ENCODE measurements at regions not wholly inside any gene's neighbourhood (a gene's known extent, or its start where the extent isn't known, plus 50 kb on each side); places are given as distances from the start of the nearest gene placed in this dataset.

- ChIA-PET CTCF (no interaction called here), POLR2A (no interaction called here)
- H3K4me3 Mint-ChIP-seq = no peak overlapping the region
- DNase-seq = no peak
- no peak overlapping the region for H3K27ac Mint-ChIP-seq
- no peak for TF ChIP-seq CTCF (IDR thresholded peaks at IDR 0.05)
- no peak for ATAC-seq
- intact Hi-C loops (cut with micrococcal nuclease) = no loop called here
- H3K4me1 Mint-ChIP-seq (ENCODE audit: low read depth) = no peaks in the 10 kb centered on the region
- peaks cover 4% of the 10 kb centered on the region for H3K9me3 Mint-ChIP-seq
- H3K36me3 Mint-ChIP-seq (ENCODE audit: low read depth) = no peaks in the 10 kb centered on the region
- H3K27me3 Mint-ChIP-seq = no peaks in the 10 kb centered on the region
Measured at GRCh38 chr5:118565335-118565971, 422.9 kb downstream of the DTWD2 start.

- Mint-ChIP-seq H3K36me3 (ENCODE audit: low read depth) (no peaks in the 10 kb centered on the region), H3K9me3 (no peaks in the 10 kb centered on the region), H3K4me1 (ENCODE audit: low read depth) (no peaks in the 10 kb centered on the region), H3K27me3 (no peaks in the 10 kb centered on the region), H3K27ac (no peak overlapping the region), H3K4me3 (no peak overlapping the region)
- CTCF ChIA-PET = no interaction called here
- DNase-seq (no peak), ATAC-seq (no peak)
- no peak for TF ChIP-seq CTCF (IDR thresholded peaks at IDR 0.05)
- intact Hi-C loops (cut with micrococcal nuclease) = no loop called here
- POLR2A ChIA-PET = no interaction called here
Measured at GRCh38 chr5:118561971-118562370, 426.4 kb downstream of the DTWD2 start.

GRCh38 chr5:118561235-118561634 is 427.1 kb downstream of the DTWD2 start:
- ChIA-PET CTCF (no interaction called here), POLR2A (interaction anchor here (0.8 kb wide), 1 partner anchor 14 kb away, joined by 3 read pairs; no protein-coding TSS in a partner anchor)
- Mint-ChIP-seq H3K27ac (no peak overlapping the region), H3K9me3 (no peaks in the 10 kb centered on the region), H3K36me3 (ENCODE audit: low read depth) (no peaks in the 10 kb centered on the region), H3K27me3 (no peaks in the 10 kb centered on the region), H3K4me1 (ENCODE audit: low read depth) (no peaks in the 10 kb centered on the region), H3K4me3 (no peak overlapping the region)
- TF ChIP-seq CTCF (IDR thresholded peaks at IDR 0.05) = no peak
- intact Hi-C loops (cut with micrococcal nuclease) = no loop called here
- no peak for ATAC-seq
- DNase-seq = no peak

GRCh38 chr5:118558871-118559270 is 429.5 kb downstream of the DTWD2 start:
- intact Hi-C loops (cut with micrococcal nuclease) = no loop called here
- ChIA-PET CTCF (no interaction called here), POLR2A (no interaction called here)
- Mint-ChIP-seq H3K27me3 (no peaks in the 10 kb centered on the region), H3K9me3 (no peaks in the 10 kb centered on the region), H3K36me3 (ENCODE audit: low read depth) (no peaks in the 10 kb centered on the region), H3K4me3 (no peak overlapping the region), H3K27ac (no peak overlapping the region), H3K4me1 (ENCODE audit: low read depth) (no peaks in the 10 kb centered on the region)
- TF ChIP-seq CTCF (IDR thresholded peaks at IDR 0.05) = no peak
- ATAC-seq = no peak
- DNase-seq = no peak

GRCh38 chr5:118557251-118557661 is 431.1 kb downstream of the DTWD2 start:
- ChIA-PET POLR2A (no interaction called here), CTCF (interaction anchor here (0.6 kb wide), 1 partner anchor 31 kb away, joined by 3 read pairs; no protein-coding TSS in a partner anchor)

More at GRCh38 chr5:118557251-118557661, 431.1 kb downstream of the DTWD2 start:
- no peak for DNase-seq
- Mint-ChIP-seq H3K27ac (no peak overlapping the region), H3K4me1 (ENCODE audit: low read depth) (no peaks in the 10 kb centered on the region), H3K4me3 (no peak overlapping the region), H3K9me3 (no peaks in the 10 kb centered on the region), H3K36me3 (ENCODE audit: low read depth) (no peaks in the 10 kb centered on the region), H3K27me3 (no peaks in the 10 kb centered on the region)
- intact Hi-C loops (cut with micrococcal nuclease) = no loop called here
- ATAC-seq = no peak
- no peak for TF ChIP-seq CTCF (IDR thresholded peaks at IDR 0.05)
